Stimulated activated memory B cell treated with anti-CD40 and anti-IgM and Interleukin-4, amounts not matched to agents 10 μg/mL and 1 μg/mL and 100 μg/mL, for 72 hours (primary cell): ENCODE measurements at regions not wholly inside any gene's neighbourhood (a gene's known extent, or its start where the extent isn't known, plus 50 kb on each side); places are given as distances from the start of the nearest gene placed in this dataset.
"Not testable (repeated sequence)": the region's sequence is repeated elsewhere in the genome, so short reads cannot be mapped to it uniquely, and the experiment has no call there.

ENCODE experiments used
- ATAC-seq: fragments of 150-1000 bp; cut with Tn5 transposase; 2 replicates; pipeline ENCODE4 v1.10.0; 2021
- H3K27ac Mint-ChIP-seq: one replicate; pipeline ENCODE4 v1.8.0; 2022; ENCODE audit warnings: mild to moderate bottlenecking, mixed read lengths
- H3K27me3 Mint-ChIP-seq: one replicate; pipeline ENCODE4 v1.8.0; 2022; ENCODE audit warnings: mixed read lengths
- H3K36me3 Mint-ChIP-seq: one replicate; pipeline ENCODE4 v1.8.0; 2022; ENCODE audit warnings: mixed read lengths
- H3K4me1 Mint-ChIP-seq: one replicate; pipeline ENCODE4 v1.8.0; 2022; ENCODE audit warnings: mixed read lengths
- H3K4me3 Mint-ChIP-seq: one replicate; pipeline ENCODE4 v1.8.0; 2022; ENCODE audit warnings: mild to moderate bottlenecking, moderate library complexity, mixed read lengths
- H3K9me3 Mint-ChIP-seq: one replicate; pipeline ENCODE4 v1.8.0; 2022; ENCODE audit warnings: mixed read lengths

DNA sequence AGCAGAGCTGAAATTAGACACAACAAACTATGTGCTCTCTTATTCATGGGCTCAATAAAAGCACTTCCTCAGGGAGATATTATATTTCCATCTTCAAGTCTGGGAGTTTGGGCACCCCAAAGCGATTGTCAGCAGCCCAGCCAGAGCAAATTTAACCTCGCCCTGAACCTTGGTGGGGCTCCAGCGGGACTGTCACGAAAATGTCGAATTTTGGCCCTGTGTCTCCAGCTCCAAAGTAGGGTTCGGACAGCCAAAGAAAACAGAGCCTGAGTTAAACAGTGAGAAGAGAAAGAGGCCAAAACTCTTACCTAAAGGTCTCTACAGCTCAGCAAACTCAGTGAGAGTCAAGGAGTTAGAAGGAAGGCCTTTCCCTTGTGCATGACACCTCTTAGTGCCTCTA lies 432.9 kb downstream of the SPATA31D1 start:
- peaks cover 2% of the 10 kb centered on the region for H3K9me3 Mint-ChIP-seq

DNA sequence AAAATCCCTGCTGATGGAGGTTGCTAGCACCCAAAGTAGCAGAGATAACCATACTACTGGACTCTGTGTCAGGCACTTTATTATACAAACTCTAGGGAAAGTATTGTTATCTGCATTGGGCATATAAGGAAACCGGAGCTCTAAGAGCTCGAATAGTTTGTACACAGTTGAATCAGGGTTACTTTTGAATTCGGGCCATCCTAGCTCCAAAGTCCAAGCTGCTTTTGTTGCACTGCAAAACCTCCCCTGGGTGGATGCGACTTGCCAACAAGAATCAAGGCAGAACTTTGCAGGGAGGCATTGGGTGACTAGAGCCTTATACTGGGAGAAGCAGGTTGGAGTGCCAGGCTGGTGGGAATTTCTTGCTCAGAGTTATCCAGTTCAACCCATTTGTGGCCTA lies 435.1 kb downstream of the SPATA31D1 start:
- Mint-ChIP-seq H3K27me3 (no peaks in the 10 kb centered on the region), H3K36me3 (no peaks in the 10 kb centered on the region), H3K9me3 (peaks cover 2% of the 10 kb centered on the region), H3K27ac (no peak overlapping the region), H3K4me1 (no peaks in the 10 kb centered on the region), H3K4me3 (no peak overlapping the region)
- no peak for ATAC-seq

More for the DNA sequence above, 432.9 kb downstream of the SPATA31D1 start:
- no peak for ATAC-seq
- H3K36me3 Mint-ChIP-seq: no peaks in the 10 kb centered on the region
- H3K27ac Mint-ChIP-seq: no peak overlapping the region
- H3K4me3 Mint-ChIP-seq: no peak overlapping the region
- H3K4me1 Mint-ChIP-seq: no peaks in the 10 kb centered on the region
- no peaks in the 10 kb centered on the region for H3K27me3 Mint-ChIP-seq

DNA sequence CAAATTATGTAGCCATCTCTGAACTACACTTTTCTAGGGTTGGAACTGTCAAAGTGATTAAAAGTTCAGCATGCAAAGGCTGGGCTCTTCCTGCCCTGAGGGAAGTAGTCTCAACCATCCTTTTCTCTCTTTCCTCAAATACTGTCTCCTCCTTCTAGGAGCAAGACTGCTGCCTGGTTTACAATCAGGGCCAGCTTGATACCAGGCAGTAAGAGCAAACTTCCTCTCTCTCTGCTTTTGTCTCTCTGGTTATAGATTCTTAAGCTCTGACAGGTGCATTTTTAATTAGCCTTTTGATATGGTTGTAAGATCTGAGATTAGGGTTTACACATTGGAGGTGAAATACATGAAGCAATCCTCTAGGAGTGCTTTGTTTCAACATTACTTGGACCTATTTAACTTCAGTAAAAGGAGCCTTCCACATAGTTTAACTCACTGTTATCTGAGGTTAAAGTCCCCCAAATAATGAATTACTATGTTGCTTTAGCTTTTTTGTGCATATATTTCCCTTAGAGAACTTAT lies 436.1 kb downstream of the SPATA31D1 start:
- ATAC-seq: no peak
- no peaks in the 10 kb centered on the region for H3K36me3 Mint-ChIP-seq
- H3K27me3 Mint-ChIP-seq: peaks cover 1% of the 10 kb centered on the region
- H3K27ac Mint-ChIP-seq: no peak overlapping the region
- H3K9me3 Mint-ChIP-seq: peaks cover 2% of the 10 kb centered on the region
- no peaks in the 10 kb centered on the region for H3K4me1 Mint-ChIP-seq
- H3K4me3 Mint-ChIP-seq: no peak overlapping the region

GRCh38 chr9:82431121-82431520 lies 442.5 kb downstream of the SPATA31D1 start:
- ATAC-seq: no peak
- H3K4me3 Mint-ChIP-seq: no peak overlapping the region
- no peaks in the 10 kb centered on the region for H3K36me3 Mint-ChIP-seq
- peaks cover 7% of the 10 kb centered on the region for H3K9me3 Mint-ChIP-seq
- H3K27ac Mint-ChIP-seq: no peak overlapping the region
- H3K4me1 Mint-ChIP-seq: no peaks in the 10 kb centered on the region
- peaks cover 9% of the 10 kb centered on the region for H3K27me3 Mint-ChIP-seq

- H3K36me3 Mint-ChIP-seq, H3K4me3 Mint-ChIP-seq, H3K27ac Mint-ChIP-seq, H3K4me1 Mint-ChIP-seq, ATAC-seq, H3K27me3 Mint-ChIP-seq: not testable (repeated sequence)
- H3K9me3 Mint-ChIP-seq: peaks cover 10% of the 10 kb centered on the region
Measured at GRCh38 chr9:82433290-82433931, 444.8 kb downstream of the SPATA31D1 start.

DNA sequence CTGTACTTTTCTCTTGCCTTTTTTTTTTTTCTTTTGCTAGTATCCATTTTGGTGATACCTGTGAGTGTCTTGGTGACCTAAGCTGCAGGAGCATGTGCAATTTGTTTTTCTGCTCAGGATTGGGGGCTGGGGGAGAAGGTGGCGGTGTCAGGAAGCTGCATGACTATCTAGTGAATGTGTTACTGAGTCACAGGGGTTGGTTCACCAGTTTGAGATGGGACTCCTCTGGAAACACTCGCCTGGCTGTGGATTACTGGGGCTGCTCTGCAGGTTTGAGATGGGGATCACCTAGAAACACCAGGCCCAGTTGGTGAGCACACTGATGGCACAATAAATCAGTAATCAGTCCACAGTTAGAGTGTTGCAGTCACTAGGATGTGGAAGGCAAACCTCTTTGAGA lies 447.9 kb downstream of the SPATA31D1 start:
- no peak for ATAC-seq
- H3K4me1 Mint-ChIP-seq: no peaks in the 10 kb centered on the region
- no peaks in the 10 kb centered on the region for H3K27me3 Mint-ChIP-seq
- peaks cover 12% of the 10 kb centered on the region for H3K36me3 Mint-ChIP-seq
- H3K4me3 Mint-ChIP-seq: no peak overlapping the region
- H3K9me3 Mint-ChIP-seq: peaks cover 14% of the 10 kb centered on the region
- no peak overlapping the region for H3K27ac Mint-ChIP-seq

DNA sequence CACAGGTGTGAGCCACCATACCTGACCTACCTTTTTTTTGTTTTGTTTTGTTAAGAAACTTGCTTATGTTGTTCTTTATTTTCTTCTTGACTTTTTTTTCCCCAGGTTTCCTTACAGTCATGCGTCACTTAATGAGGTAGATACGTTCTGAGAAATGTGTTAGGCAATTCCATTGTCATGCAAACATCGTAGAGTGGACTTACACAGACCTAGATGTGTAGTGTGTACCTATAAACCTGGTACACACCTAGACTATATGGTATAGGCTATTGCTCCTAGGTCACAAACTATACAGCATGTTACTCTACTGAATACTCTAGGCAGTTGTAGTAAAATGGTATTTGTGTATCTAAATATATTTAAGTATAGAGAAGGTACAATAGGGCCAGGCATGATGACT lies 448.6 kb downstream of the SPATA31D1 start:
- H3K27me3 Mint-ChIP-seq, H3K4me3 Mint-ChIP-seq, H3K4me1 Mint-ChIP-seq, H3K27ac Mint-ChIP-seq, ATAC-seq: not testable (repeated sequence)
- Mint-ChIP-seq H3K9me3 (peaks cover 14% of the 10 kb centered on the region), H3K36me3 (peaks cover 12% of the 10 kb centered on the region)

DNA sequence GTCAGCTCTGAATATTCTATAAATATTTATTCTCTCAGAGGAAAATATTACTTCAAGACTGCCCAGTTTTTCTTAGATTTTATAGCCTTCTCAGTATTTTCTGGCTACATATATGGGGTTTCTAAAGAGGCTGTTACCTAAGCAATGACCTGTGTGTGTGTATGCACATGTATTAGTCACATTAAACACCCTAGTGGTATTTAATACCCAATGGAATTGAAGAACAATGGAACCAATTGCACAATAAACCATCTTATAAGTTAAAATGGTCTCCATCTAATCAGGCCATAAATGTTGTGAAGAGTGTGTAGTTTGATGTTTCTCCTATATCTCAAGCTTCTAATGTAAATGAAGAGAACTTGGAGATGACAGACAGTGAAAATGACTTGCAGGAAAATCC lies 450.0 kb downstream of the SPATA31D1 start:
- no peaks in the 10 kb centered on the region for H3K4me1 Mint-ChIP-seq
- H3K27ac Mint-ChIP-seq: no peak overlapping the region
- H3K36me3 Mint-ChIP-seq: peaks cover 12% of the 10 kb centered on the region
- H3K4me3 Mint-ChIP-seq: no peak overlapping the region
- H3K9me3 Mint-ChIP-seq: peaks cover 14% of the 10 kb centered on the region
- no peak for ATAC-seq
- H3K27me3 Mint-ChIP-seq: no peaks in the 10 kb centered on the region

- H3K36me3 Mint-ChIP-seq: peaks cover 8% of the 10 kb centered on the region
- no peak overlapping the region for H3K4me3 Mint-ChIP-seq
- peaks cover 16% of the 10 kb centered on the region for H3K9me3 Mint-ChIP-seq
- H3K27ac Mint-ChIP-seq: no peak overlapping the region
- no peaks in the 10 kb centered on the region for H3K27me3 Mint-ChIP-seq
- no peak for ATAC-seq
- no peaks in the 10 kb centered on the region for H3K4me1 Mint-ChIP-seq
Measured at GRCh38 chr9:82443312-82443711, 454.7 kb downstream of the SPATA31D1 start.

GRCh38 chr9:82445556-82445955 lies 457.0 kb downstream of the SPATA31D1 start:
- H3K4me1 Mint-ChIP-seq: no peaks in the 10 kb centered on the region
- ATAC-seq: no peak
- H3K27ac Mint-ChIP-seq: no peak overlapping the region
- no peaks in the 10 kb centered on the region for H3K27me3 Mint-ChIP-seq
- H3K4me3 Mint-ChIP-seq: no peak overlapping the region
- H3K9me3 Mint-ChIP-seq: peaks cover 11% of the 10 kb centered on the region
- H3K36me3 Mint-ChIP-seq: no peaks in the 10 kb centered on the region

DNA sequence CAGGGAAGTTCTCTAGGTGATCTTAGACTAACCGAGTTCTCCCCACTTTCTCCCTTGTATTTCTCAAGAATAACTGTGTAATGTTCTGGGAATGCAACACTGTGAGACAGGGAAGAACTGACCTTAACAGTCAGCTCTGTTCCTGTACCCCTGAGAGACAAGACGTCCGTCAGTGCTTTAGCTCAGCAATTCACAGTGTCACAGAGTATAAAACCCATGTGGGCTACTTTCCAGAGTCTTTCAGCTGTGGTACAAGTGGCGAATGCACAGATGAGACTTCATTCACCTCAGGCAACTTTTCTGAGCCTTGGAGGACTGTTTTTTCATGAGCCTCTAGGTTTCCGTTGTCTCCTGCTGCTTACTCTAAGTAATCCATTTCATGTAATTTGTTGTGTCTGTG lies 458.8 kb downstream of the SPATA31D1 start:
- Mint-ChIP-seq H3K27me3 (no peaks in the 10 kb centered on the region), H3K27ac (no peak overlapping the region), H3K4me1 (no peaks in the 10 kb centered on the region), H3K4me3 (no peak overlapping the region), H3K9me3 (peaks cover 20% of the 10 kb centered on the region), H3K36me3 (peaks cover 6% of the 10 kb centered on the region)
- ATAC-seq: no peak

GRCh38 chr9:82449986-82450385 lies 461.4 kb downstream of the SPATA31D1 start:
- no peak overlapping the region for H3K4me3 Mint-ChIP-seq
- peaks cover 23% of the 10 kb centered on the region for H3K9me3 Mint-ChIP-seq
- no peak overlapping the region for H3K27ac Mint-ChIP-seq
- no peaks in the 10 kb centered on the region for H3K4me1 Mint-ChIP-seq
- H3K36me3 Mint-ChIP-seq: peaks cover 8% of the 10 kb centered on the region
- ATAC-seq: no peak
- H3K27me3 Mint-ChIP-seq: no peaks in the 10 kb centered on the region

- Mint-ChIP-seq H3K9me3 (peaks cover 11% of the 10 kb centered on the region), H3K27ac (no peak overlapping the region), H3K36me3 (peaks cover 8% of the 10 kb centered on the region), H3K4me1 (no peaks in the 10 kb centered on the region), H3K27me3 (no peaks in the 10 kb centered on the region), H3K4me3 (no peak overlapping the region)
- no peak for ATAC-seq
Measured at GRCh38 chr9:82454509-82455190, 466.1 kb downstream of the SPATA31D1 start.

GRCh38 chr9:82456642-82457041 lies 468.1 kb downstream of the SPATA31D1 start:
- no peak for ATAC-seq
- no peak overlapping the region for H3K27ac Mint-ChIP-seq
- no peak overlapping the region for H3K4me3 Mint-ChIP-seq
- H3K4me1 Mint-ChIP-seq: no peaks in the 10 kb centered on the region
- peaks cover 9% of the 10 kb centered on the region for H3K9me3 Mint-ChIP-seq
- H3K36me3 Mint-ChIP-seq: peaks cover 8% of the 10 kb centered on the region
- no peaks in the 10 kb centered on the region for H3K27me3 Mint-ChIP-seq

DNA sequence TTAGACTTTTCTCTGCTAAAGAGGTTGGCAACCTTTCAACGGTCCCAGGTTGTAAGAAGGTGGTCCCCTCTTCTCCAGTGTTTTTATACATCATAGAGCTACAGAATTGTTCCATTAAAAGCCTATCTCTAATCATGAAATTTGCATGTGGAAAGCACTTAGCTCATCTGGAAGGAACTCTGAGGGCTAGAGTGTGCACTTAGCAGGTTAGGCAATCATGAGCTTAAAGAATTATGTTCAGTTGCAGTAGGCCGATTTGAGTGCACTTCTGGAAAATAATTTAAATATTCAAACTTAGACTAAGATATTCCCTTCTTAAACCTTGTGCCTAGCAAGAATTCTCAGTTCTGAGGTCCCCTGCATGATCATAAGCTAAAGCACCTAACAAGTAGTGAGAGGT lies 468.7 kb downstream of the SPATA31D1 start:
- Mint-ChIP-seq H3K36me3 (peaks cover 2% of the 10 kb centered on the region), H3K4me3 (no peak overlapping the region), H3K27ac (no peak overlapping the region), H3K4me1 (no peaks in the 10 kb centered on the region), H3K9me3 (peaks cover 3% of the 10 kb centered on the region), H3K27me3 (no peaks in the 10 kb centered on the region)
- ATAC-seq: no peak

- no peaks in the 10 kb centered on the region for H3K4me1 Mint-ChIP-seq
- H3K27ac Mint-ChIP-seq: no peak overlapping the region
- H3K9me3 Mint-ChIP-seq: no peaks in the 10 kb centered on the region
- no peaks in the 10 kb centered on the region for H3K27me3 Mint-ChIP-seq
- ATAC-seq: no peak
- H3K36me3 Mint-ChIP-seq: no peaks in the 10 kb centered on the region
- H3K4me3 Mint-ChIP-seq: no peak overlapping the region
Measured at GRCh38 chr9:82457891-82458290, 469.3 kb downstream of the SPATA31D1 start.
